NB4 (cell line): ENCODE measurements at regions not wholly inside any gene's neighbourhood (a gene's known extent, or its start where the extent isn't known, plus 50 kb on each side); places are given as distances from the start of the nearest gene placed in this dataset.

Source experiments
- DNase-seq: peaks from one replicate; pipeline ENCODE4 v3.0.0; 2010; ENCODE audit warnings: low read depth
- H3K4me3 ChIP-seq: one replicate; pipeline ENCODE4 v1.5.1; 2011; ENCODE audit warnings: mild to moderate bottlenecking, low read depth, low read length, moderate library complexity
- CTCF ChIP-seq: IDR thresholded peaks from one replicate; pipeline ENCODE4 v1.5.1; 2012; ENCODE audit warnings: low read depth, low read length
- MAX ChIP-seq: IDR thresholded peaks from 2 replicates; pipeline ENCODE4 v1.6.1; 2011; ENCODE audit warnings: low read depth, low read length
- MYC ChIP-seq: IDR thresholded peaks from 2 replicates; pipeline ENCODE4 v1.6.1; 2011; ENCODE audit warnings: low read depth, low read length
- POLR2A ChIP-seq: IDR thresholded peaks from 2 replicates; pipeline ENCODE4 v1.6.1; 2011; ENCODE audit warnings: mild to moderate bottlenecking; ENCODE audit not compliant: insufficient read length; ENCODE audit errors: extremely low read depth

- DNase-seq, result no peak
Measured at GRCh38 chr9:18338042-18338441, 135.9 kb upstream of the ADAMTSL1 start.

GRCh38 chr9:18343784-18344183 lies 130.2 kb upstream of the ADAMTSL1 start:
- no peak overlapping the region for H3K4me3 ChIP-seq
- TF ChIP-seq MAX, result no peak
- TF ChIP-seq CTCF, result no peak
- no peak for TF ChIP-seq POLR2A
- no peak for TF ChIP-seq MYC
- no peak for DNase-seq

More at GRCh38 chr9:18338042-18338441, 135.9 kb upstream of the ADAMTSL1 start:
- TF ChIP-seq POLR2A (no peak), MAX (no peak)
- H3K4me3 ChIP-seq, result no peak overlapping the region

- no peak for DNase-seq
- H3K4me3 ChIP-seq, result no peak overlapping the region
- no peak for TF ChIP-seq POLR2A
- TF ChIP-seq CTCF, result no peak
- no peak for TF ChIP-seq MYC
- no peak for TF ChIP-seq MAX
Measured at GRCh38 chr9:18346745-18347144, 127.2 kb upstream of the ADAMTSL1 start.

- H3K4me3 ChIP-seq, result no peak overlapping the region
- DNase-seq, result no peak
- TF ChIP-seq MYC (no peak), CTCF (no peak), MAX (no peak), POLR2A (no peak)
Measured at GRCh38 chr9:18347386-18348082, 126.4 kb upstream of the ADAMTSL1 start.

GRCh38 chr9:18348083-18348475 lies 125.9 kb upstream of the ADAMTSL1 start:
- no peak for TF ChIP-seq POLR2A
- no peak for TF ChIP-seq MAX
- TF ChIP-seq MYC, result no peak
- no peak for TF ChIP-seq CTCF
- DNase-seq, result no peak
- no peak overlapping the region for H3K4me3 ChIP-seq

GRCh38 chr9:18349530-18349929 lies 124.4 kb upstream of the ADAMTSL1 start:
- no peak for DNase-seq
- H3K4me3 ChIP-seq, result no peak overlapping the region
- TF ChIP-seq MYC (no peak), POLR2A (no peak), MAX (no peak), CTCF (no peak)
